CMK (cell line): ENCODE measurements at regions not wholly inside any gene's neighbourhood (a gene's known extent, or its start where the extent isn't known, plus 50 kb on each side); places are given as distances from the start of the nearest gene placed in this dataset.
"Not testable (repeated sequence)": the region's sequence is repeated elsewhere in the genome, so short reads cannot be mapped to it uniquely, and the experiment has no call there.

ENCODE experiments used
- DNase-seq: peaks from one replicate; pipeline ENCODE4 v3.0.0-alpha.2; 2010; ENCODE audit warnings: low read depth

- DNase-seq = no peak
Observed at GRCh38 chr2:71922499-71923142, 225.0 kb downstream of the CYP26B1 start.

DNA sequence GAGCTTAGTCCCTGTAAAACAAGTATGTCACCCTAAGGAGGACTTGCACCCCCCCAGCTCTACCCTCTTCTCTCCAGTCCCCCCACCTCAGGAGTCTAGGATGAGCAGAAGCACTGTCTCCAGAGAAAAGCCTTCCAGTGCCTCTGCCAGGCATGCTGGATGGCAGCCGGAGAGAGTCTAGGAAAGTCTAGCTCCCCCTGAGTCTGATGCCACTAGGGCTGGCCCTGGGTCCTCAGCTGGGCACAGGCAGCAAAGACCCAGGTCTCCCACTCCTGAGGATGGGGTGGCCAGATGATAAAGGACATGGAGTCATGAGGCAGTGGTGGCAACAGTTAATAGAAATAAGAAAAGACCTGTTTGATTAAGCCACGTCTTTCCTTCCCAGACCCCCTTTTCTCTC lies 225.6 kb downstream of the CYP26B1 start:
- no peak for DNase-seq

GRCh38 chr2:71920819-71921218 lies 226.8 kb downstream of the CYP26B1 start:
- not testable (repeated sequence) for DNase-seq

DNA sequence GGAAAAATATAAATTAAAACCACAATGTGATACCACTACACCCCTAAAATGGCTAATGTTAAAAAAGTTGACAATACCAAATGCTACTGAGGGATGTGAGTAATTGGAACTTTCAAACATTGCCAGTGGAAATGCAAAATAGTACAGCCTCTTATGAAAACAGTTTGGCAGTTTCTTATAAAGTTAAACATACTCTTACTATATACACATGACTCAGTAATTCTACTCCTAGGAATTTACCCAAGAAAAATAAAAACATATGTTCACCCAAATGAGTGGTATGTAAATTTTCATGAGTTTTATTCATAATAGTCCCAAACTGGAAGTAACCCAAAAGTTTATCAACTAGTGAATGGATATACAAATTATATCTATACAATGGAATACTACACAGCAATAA lies 228.0 kb downstream of the CYP26B1 start:
- DNase-seq = no peak

GRCh38 chr2:71910277-71910676 lies 237.4 kb downstream of the CYP26B1 start:
- no peak for DNase-seq

DNA sequence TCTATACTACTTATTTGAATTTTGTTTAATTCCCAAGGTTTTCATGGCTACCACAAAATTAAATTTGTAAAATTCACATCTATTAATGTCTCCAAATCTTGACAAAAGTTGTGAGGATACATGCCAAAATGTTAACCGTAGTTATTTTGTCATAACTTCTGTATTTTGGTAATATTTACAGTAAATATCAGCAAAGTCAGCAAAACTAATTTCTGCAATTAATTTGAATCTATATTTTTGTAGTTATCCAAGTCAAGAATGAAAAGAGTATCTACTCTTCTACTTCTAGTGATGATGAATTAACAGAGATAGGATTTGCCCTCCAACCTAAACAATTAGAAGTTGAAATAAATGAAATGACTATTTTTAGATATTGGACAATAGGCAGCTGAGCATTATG lies 238.9 kb downstream of the CYP26B1 start:
- DNase-seq = no peak

- DNase-seq = no peak
Observed at GRCh38 chr2:71907503-71907902, 240.2 kb downstream of the CYP26B1 start.

GRCh38 chr2:71906357-71906973 lies 241.2 kb downstream of the CYP26B1 start:
- DNase-seq = no peak

GRCh38 chr2:71905205-71905604 lies 242.5 kb downstream of the CYP26B1 start:
- DNase-seq = no peak

DNA sequence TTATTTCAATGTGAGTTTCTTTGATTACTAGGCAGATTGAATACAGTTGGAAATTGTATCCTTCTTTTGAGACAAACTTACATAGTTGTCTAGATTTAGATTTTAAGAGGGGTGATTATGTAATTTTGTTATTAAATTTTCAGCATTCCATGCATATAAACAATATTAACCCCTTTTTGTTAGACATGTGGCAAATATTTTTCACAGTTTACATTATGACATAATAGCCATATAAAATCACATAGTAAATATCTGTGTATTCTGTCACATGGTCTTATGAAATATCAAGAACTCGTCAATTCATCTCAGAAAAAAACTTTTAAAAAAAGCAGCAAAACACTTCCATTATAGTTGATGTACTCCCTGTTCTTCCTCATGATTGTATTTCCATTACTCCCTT lies 243.8 kb downstream of the CYP26B1 start:
- DNase-seq = no peak

DNA sequence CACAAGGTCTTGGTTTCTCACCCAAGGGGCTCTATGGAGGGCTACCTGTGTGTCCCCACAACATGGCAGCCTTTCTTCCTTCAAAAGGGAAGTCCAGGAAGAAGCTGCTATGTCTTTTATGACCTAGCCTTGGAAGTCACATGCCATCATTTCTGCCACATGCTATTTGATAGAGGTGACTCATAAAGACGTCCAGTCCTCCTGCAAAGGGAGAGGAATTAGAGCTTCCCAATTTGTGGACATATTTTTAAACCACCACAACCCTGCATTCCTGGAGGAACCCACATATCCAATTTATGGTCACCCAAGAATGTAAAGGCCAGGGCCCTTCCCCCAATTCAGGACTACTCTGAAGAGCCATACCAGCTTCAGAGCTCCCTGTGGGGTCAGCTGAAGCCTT lies 246.2 kb downstream of the CYP26B1 start:
- no peak for DNase-seq

GRCh38 chr2:71898851-71899681 lies 248.6 kb downstream of the CYP26B1 start:
- DNase-seq = no peak

- no peak for DNase-seq
Observed at GRCh38 chr2:71898375-71898774, 249.3 kb downstream of the CYP26B1 start.

DNA sequence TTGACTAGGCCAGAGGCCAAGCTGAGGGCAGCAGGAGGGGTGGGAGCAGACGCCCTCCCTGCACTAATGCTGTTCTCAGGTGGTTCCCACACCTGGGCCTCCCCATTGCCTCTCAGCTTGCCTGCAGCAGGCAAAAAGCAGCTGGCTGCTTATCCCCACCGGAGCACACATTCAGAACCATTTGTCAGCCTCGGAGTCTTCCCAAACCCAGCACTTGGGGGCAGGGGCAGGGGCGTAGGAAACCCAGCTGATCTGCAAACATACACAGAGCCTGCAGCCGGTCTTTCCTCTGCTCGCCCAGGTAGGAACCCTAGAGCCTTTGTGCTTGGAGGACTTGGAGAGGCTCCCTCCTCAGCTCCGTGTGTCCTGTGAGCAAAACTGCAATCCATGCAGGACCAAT lies 249.8 kb downstream of the CYP26B1 start:
- no peak for DNase-seq

DNA sequence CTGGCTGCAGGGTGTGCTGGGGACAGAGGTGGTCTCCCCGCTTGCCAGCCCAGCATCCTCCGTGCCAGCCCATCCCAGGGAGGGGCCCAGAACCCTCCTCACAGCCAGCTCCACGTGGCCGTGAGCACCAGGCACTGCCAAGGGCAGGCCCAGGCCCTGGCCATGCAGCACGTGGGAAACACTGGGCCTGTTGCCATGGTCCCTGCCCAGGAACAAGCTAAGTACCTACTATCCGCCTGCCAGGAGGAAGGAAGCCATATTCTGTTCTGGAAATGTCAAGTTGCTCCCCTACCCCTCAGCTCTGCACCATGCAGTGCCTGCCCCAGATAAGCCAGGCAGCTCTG lies 250.6 kb downstream of the CYP26B1 start:
- DNase-seq = no peak

DNA sequence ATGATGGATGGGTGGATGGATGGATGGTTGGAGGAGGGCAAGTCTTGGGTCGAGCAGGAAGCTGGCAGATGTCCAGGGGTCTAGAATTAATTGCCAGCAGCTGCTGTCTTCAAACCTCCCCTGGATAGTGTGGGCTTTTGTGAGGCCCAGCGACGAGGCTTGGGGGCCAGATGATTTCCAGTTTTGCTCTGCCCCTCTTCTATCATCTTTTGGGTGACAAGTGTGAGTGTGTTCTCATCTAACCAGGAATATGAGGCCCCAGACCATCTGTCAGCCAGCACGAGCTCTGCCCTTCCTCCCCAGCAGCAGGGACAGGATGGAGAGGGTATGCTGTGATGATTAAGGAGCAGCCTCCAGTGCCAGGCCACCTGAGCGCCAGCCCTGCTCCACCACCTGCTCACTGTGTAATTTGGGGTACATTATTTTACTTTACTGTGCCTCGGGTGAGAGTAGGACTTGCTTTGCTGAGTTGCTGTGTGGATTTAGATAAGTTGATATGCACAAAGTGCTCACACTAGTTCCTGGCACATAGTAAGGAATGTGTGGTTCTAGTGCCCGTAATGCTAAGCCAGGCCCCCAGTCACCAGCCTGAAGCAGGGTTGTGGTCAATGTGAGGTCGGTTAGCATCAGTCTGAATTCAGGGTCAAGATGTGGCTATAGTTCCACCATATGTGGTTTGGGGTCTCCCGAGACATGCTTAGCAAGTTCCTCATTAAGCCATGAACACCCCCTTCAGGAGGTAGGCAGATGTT lies 251.1 kb downstream of the CYP26B1 start:
- no peak for DNase-seq

GRCh38 chr2:71895320-71896161 lies 252.1 kb downstream of the CYP26B1 start:
- DNase-seq = no peak

DNA sequence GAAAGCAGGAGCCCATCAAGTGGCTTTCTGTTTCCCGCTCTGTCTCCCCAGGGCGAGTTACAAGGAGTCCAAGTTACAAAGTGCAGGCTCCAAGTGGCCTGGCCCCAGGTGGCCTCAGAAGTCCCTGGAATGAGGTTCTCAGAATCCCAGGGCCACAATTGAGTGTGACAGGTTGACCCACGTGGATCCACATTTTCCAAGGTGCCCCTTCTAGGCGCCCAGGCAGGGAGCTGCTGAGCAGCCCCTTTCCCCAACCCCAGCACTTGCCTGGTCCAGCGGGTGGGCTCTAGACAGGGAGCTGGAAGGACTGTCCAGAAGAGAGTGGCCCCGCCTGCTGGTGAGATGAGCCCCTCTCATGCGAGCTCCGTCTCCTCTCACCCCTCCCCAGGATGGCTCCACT lies 253.4 kb downstream of the CYP26B1 start:
- DNase-seq = no peak

GRCh38 chr2:71893646-71894045 lies 254.0 kb downstream of the CYP26B1 start:
- no peak for DNase-seq

DNA sequence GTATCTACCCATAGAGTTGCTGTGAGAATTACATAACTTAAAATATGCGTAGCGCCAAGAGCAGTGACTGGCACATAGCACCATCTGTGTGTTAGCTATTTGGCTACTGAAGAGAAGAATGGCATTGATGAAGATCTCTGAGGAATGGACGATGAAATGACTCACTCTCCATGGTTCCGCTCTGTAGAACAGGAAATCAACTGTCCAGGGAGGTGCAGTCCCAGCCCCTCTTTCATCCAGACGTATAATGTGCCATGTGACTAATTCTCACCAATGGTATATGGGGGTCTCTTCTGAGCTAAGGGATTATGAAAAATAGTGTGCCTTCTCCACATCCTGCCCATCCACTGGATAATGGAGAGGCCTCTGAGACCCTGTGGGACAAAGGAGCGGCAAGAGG lies 254.8 kb downstream of the CYP26B1 start:
- no peak for DNase-seq

DNA sequence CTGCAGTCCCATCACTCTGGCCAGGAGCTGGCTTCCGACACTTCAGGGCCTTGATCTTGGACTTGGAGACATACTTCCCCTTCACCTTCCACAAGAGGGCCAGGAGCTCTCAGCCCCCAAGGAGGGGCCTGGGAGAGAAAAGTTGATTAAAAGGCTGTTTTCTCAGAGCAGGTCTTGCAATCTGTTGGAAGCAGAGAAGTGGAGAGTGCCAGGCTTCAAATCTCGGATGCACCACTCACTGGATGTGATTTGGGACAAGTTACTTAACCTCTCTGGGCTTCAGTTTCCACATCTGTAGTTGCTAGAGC lies 255.3 kb downstream of the CYP26B1 start:
- DNase-seq = no peak
